Spleen (tissue), 7 donors: ENCODE measurements at regions not wholly inside any gene's neighbourhood (a gene's known extent, or its start where the extent isn't known, plus 50 kb on each side); places are given as distances from the start of the nearest gene placed in this dataset.

Experiments used
- CTCF ChIP-seq, 11 experiments: fragments of 200-600 bp in 7 of 11; fragments of 450-650 bp in 4 of 11; sonication (generic) in 4 of 11; IDR thresholded peaks in 8 of 11; conservative IDR thresholded peaks in 3 of 11; 1 replicate in 7 of 11; 2 replicates in 4 of 11; pipeline versions ENCODE4 v1.4.0 to v1.8.0; 2016 to 2021; ENCODE audit warnings: antibody characterized with exemption in 11 of 11, inconsistent platforms in 4 of 11, mild to moderate bottlenecking in 1 of 11
- POLR2A ChIP-seq, 3 donors: fragments of 450-650 bp; IDR thresholded peaks; one replicate each; pipeline ENCODE4 v1.5.1; 2017; ENCODE audit warnings: antibody characterized with exemption in 3 of 3, mild to moderate bottlenecking in 1 of 3
- donor health status: DM: no; HTN: no; CAD: no; lungs with moderate emphysema.
- donor health status: DM: no; HTN: no; CAD: no.
- donor health status: DM: no; HTN: no; CAD: no.

- no peak for TF ChIP-seq CTCF (IDR thresholded peaks at IDR 0.05 in 8 of 11, conservative IDR thresholded peaks at IDR 0.05 in 3 of 11)
- no peak for TF ChIP-seq POLR2A (IDR thresholded peaks at IDR 0.05)
Observed at GRCh38 chr2:22221006-22221405, 1097.2 kb downstream of the TDRD15 start.
